ENCODE measurements at regions not wholly inside any gene's neighbourhood (a gene's known extent, or its start where the extent isn't known, plus 50 kb on each side); places are given as distances from the start of the nearest gene placed in this dataset.

DNA sequence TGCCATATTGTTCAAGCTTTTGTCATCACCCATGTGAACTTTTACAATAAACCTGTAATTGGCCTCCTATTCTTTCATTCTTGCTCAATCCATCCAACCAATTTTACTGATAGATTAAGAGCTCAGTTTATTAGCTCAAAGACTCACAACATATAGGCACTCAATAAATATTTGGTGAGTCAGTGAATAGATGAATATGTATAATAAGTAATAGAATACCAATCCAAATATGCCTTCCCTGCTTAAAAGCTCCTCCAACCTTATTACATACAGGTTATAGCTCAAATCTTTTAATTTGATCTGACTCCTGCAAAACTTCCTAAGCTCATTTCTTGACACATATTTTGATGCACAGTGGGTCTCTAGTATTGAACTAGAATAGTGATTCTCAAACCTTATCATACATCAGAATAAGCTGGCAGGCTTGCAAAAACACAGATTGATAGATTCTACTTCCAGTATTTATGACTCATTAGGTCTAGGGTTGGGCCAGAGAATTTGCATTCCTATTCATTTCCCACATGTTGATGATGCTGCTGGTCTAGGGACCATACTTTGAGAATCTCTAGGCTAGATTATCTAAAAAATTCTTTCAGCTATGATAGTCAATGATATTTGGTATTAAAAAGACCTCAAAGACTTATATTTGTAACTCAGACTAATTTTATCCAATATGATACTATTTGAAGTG is 114.4 kb downstream of the PCTP start:
- H3K27me3 ChIP-seq: no peaks in the 10 kb centered on the region
- TF ChIP-seq POLR2A (IDR thresholded peaks at IDR 0.05): no peak
- TF ChIP-seq, protein P1, sequence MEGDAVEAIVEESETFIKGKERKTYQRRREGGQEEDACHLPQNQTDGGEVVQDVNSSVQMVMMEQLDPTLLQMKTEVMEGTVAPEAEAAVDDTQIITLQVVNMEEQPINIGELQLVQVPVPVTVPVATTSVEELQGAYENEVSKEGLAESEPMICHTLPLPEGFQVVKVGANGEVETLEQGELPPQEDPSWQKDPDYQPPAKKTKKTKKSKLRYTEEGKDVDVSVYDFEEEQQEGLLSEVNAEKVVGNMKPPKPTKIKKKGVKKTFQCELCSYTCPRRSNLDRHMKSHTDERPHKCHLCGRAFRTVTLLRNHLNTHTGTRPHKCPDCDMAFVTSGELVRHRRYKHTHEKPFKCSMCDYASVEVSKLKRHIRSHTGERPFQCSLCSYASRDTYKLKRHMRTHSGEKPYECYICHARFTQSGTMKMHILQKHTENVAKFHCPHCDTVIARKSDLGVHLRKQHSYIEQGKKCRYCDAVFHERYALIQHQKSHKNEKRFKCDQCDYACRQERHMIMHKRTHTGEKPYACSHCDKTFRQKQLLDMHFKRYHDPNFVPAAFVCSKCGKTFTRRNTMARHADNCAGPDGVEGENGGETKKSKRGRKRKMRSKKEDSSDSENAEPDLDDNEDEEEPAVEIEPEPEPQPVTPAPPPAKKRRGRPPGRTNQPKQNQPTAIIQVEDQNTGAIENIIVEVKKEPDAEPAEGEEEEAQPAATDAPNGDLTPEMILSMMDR (IDR thresholded peaks at IDR 0.05): no peak
- intact Hi-C loops (cut with DNase I): no loop called here

DNA sequence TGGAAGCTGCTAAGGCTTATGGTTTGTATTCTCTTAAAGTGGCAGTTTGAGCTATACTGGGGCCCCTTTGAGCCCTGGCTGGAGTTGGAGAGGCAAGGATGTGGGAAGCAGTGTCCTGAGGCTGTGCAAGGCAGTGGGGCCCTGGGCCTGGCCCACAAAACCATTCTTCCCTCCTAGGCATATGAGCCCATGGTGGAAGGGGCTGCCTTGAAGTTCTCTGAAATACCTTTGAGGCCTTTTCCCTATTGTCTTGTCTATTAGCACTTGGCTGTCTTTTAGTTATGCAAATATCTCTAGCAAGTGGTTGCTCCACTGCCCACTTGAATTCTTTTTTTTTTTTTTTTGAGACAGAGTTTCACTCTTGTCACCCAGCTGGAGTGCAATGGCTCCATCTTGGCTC is 119.2 kb downstream of the PCTP start:
- DNase-seq: no peak
- Histone ChIP-seq H3K9me3 (no peaks in the 10 kb centered on the region), H3K36me3 (no peaks in the 10 kb centered on the region), H3K4me3 (replicated peaks in 1 of 3) (no peak overlapping the region), H3K27ac (no peak overlapping the region), H3K4me1 (no peaks in the 10 kb centered on the region), H3K27me3 (no peaks in the 10 kb centered on the region)
- intact Hi-C loops (cut with DNase I): no loop called here
- TF ChIP-seq, protein P1 (IDR thresholded peaks at IDR 0.05): no peak
- TF ChIP-seq POLR2A (IDR thresholded peaks at IDR 0.05): no peak

More for the DNA sequence above, 114.4 kb downstream of the PCTP start:
- no peaks in the 10 kb centered on the region for H3K9me3 ChIP-seq
- no peak overlapping the region for H3K27ac ChIP-seq
- no peak overlapping the region for H3K4me3 ChIP-seq (replicated peaks in 1 of 3)
- H3K36me3 ChIP-seq: no peaks in the 10 kb centered on the region
- H3K4me1 ChIP-seq: no peaks in the 10 kb centered on the region
- DNase-seq: no peak

DNA sequence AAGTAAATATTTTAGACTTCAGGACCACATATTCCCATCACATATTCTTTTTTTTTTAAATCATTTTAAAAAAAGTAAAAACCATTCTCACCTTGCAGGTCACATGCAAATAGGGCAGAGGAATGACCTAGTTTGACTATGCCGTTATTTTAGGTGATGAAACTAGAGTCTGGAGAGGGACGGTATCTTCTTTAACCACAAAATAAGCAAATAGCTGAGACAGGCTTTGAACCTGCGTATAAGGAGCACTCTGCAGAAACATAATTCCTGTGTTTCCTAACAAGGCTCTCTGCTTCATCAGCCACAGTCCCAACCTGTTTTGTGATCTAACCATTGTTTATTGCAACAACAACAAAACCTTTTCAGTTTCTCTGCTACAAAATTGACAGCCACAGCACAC is 121.5 kb downstream of the PCTP start:
- H3K4me3 ChIP-seq (replicated peaks in 1 of 3): no peak overlapping the region
- TF ChIP-seq, protein P1 (IDR thresholded peaks at IDR 0.05): no peak
- TF ChIP-seq POLR2A (IDR thresholded peaks at IDR 0.05): no peak
- H3K36me3 ChIP-seq: no peaks in the 10 kb centered on the region
- no peak overlapping the region for H3K27ac ChIP-seq
- no peaks in the 10 kb centered on the region for H3K4me1 ChIP-seq
- H3K9me3 ChIP-seq: no peaks in the 10 kb centered on the region
- DNase-seq: no peak
- H3K27me3 ChIP-seq: no peaks in the 10 kb centered on the region
- intact Hi-C loops (cut with DNase I): no loop called here
- WGBS, 2 donors: 71 to 73% methylated on average over 3 of the region's 3 CpGs

DNA sequence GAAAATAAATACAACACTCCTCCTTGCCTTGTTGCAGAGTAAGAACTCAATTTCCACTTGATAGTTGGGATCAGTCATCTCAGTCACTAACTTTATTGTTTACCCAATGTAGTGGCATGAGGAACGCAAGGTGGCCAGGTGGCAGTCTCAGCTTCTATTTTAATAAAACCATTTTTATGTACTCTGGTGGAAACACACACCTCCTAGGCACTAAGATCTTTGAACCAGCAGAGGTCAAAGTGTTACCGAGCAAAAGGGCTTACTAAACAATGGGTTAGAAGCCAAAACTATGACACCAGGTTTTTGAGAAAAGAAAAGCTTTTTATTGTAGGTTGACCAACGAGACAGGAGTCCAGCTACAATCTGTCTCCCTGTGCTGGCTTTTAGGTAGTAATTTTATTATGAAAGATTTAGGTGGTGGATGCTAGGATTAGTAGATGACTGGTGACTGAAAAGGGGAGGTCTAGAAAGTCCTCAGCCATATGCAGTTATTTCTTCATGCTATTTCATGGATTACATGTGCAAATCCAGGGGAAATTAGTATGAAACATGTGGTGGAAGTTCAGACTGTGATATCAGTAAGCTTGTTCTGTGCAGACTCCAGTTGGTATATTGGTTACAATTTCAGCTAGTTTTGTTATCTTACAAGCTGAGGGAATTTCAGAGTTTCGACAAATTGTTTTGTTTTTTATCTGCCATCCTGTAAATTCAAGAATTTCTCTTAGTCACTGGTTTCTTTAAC is 122.3 kb downstream of the PCTP start:
- H3K9me3 ChIP-seq: no peaks in the 10 kb centered on the region
- H3K4me1 ChIP-seq: no peaks in the 10 kb centered on the region
- H3K27ac ChIP-seq: no peak overlapping the region
- H3K27me3 ChIP-seq: no peaks in the 10 kb centered on the region
- intact Hi-C loops (cut with DNase I): no loop called here
- TF ChIP-seq POLR2A (IDR thresholded peaks at IDR 0.05): no peak
- TF ChIP-seq, protein P1 (IDR thresholded peaks at IDR 0.05): no peak
- whole genome bisulfite sequencing, 2 donors: 70 to 77% methylated on average over 4 of the region's 4 CpGs
- H3K4me3 ChIP-seq (replicated peaks in 1 of 3): no peak overlapping the region
- DNase-seq: no peak
- no peaks in the 10 kb centered on the region for H3K36me3 ChIP-seq

DNA sequence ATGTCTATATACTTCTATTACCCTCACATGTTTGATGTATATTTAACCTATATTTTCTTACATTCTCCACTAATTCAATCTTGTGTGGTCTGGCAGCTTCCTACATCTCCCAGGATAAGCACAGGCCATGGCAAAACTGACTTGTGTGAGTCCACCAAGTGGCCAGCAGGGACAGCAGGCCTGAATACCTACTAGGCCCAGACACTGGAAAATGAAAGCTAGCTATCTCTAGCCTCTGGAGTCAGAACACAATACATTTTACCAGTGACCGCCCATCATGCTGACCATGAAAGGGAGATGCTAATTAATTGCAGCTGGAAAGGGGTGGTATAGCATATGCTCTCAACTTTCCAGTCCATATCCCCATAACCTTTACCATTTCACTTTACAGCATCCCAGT is 132.3 kb downstream of the PCTP start:
- Histone ChIP-seq H3K27ac (no peak overlapping the region), H3K4me1 (no peaks in the 10 kb centered on the region), H3K4me3 (replicated peaks in 1 of 3) (no peak overlapping the region), H3K36me3 (no peaks in the 10 kb centered on the region), H3K9me3 (no peaks in the 10 kb centered on the region), H3K27me3 (no peaks in the 10 kb centered on the region)
- TF ChIP-seq, protein P1 (IDR thresholded peaks at IDR 0.05): no peak
- no peak for TF ChIP-seq POLR2A (IDR thresholded peaks at IDR 0.05)
- DNase-seq: no peak
- intact Hi-C loops (cut with DNase I): no loop called here
- 89 to 94% methylated on average over 1 of the region's 1 CpG for WGBS, 2 donors
